HUDEP-2 (cell line): ENCODE measurements at regions not wholly inside any gene's neighbourhood (a gene's known extent, or its start where the extent isn't known, plus 50 kb on each side); places are given as distances from the start of the nearest gene placed in this dataset.

ENCODE experiments used
- DNase-seq, 76 experiments: peaks; one replicate each; lab custom pipeline; 2025; ENCODE audit not compliant: unreplicated experiment in 76 of 76; lab: John Stamatoyannopoulos, UW

DNA sequence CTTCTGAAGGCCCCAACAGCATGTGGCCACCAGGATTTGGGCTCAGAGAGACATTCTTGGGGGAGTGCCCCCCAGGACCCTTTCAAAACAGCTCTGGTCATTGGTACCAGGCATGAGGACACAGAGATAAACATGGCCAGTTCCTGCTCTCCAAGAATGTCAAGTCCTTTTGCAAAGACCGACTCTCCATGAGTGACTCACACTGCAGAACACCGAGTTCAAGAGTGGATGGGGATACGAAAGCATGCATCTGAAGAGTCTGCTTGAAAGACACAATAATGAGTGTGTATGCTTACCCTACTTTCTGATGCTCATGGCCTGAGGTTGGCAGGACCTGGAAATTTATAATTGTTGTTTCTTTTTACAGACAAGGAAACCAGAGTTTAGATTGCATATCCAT, 450.6 kb downstream of the TSN start:
- no peak for DNase-seq

DNA sequence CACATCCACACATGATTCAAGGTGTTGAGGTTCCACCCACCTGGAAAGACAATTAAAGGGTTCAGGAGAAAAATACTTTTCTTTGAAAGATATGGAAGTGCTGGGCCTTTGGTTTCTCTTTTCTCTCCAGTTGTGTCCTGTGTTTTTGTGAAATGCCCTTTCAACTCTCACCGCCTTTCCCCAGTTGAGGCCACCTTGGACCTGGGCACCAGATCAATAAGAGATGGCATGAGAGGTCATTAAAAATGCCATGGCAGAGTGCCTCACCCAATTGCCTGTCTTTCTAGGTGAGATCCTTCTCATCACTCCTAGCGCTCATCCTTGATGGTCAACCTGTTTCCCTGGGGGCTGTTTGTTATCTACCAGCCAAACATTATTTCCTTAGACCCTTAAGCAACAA, 453.9 kb downstream of the TSN start:
- no peak for DNase-seq

- DNase-seq = no peak
Measured at GRCh38 chr2:122210065-122210464, 454.6 kb downstream of the TSN start.

GRCh38 chr2:122210898-122211856, 455.7 kb downstream of the TSN start:
- DNase-seq = no peak

GRCh38 chr2:122213312-122213711, 457.9 kb downstream of the TSN start:
- DNase-seq = no peak

DNA sequence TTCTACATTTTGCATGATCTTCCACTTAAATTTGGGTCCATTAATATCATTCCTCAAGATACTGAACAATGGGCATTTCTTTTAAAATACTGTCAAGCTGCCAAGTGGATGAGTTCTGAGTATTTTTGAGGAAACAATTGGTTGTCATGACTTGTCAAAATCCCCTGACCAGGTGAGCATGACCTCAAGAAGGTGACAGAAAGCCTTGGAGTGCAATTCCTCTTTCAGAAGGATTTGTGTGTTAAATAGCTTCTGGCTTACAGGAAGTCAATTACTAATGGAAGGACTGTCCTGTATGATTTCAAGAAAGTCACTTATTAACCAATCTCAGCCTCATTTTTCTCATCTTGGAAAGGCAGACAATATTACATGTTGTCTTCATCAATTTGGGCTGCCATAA, 460.6 kb downstream of the TSN start:
- DNase-seq = no peak

GRCh38 chr2:122216901-122217300, 461.4 kb downstream of the TSN start:
- no peak for DNase-seq

- DNase-seq = no peak
Measured at GRCh38 chr2:122218596-122218995, 463.1 kb downstream of the TSN start.

- no peak for DNase-seq
Measured at GRCh38 chr2:122219504-122219903, 464.1 kb downstream of the TSN start.

DNA sequence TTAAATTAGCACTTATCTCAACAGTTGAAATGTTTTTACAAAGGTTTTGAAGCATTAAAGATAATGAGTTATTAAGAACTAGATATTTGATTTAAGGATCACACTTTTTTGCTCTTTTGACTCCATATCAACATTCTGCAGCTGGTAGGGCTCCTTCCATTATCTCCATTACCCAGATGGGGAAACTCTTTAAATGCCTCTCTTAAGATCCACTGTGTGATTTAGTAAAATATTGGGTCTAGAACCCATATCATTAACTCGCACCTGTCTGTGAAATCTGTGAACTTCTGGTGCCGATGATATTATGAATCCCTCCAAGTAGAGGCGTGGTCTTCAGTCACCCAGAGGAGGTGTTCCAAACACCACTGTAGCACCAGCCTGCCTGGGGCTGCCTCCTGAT, 466.2 kb downstream of the TSN start:
- peak in 1 of 76 experiments; percentile 0 for DNase-seq

DNA sequence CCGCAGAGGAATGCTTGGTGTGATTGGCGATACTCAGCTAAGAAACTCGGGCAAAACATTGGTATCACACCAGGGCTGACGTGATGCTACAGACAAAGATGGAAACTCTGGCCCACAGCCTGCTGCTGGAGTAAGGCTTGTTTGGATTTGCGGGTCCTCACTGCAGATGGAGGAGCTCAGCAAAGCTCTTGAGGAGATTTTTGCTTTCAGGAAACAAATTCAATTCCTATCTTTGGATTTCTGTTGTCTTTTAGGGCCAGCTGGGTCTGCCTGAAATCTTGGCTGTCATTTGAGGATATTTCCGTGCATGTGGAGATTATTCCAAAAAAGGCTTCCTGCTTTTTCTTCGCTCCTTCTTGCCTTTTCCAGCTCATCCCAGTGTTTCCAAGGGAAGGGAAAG, 475.8 kb downstream of the TSN start:
- no peak for DNase-seq

GRCh38 chr2:122233372-122233771, 477.9 kb downstream of the TSN start:
- no peak for DNase-seq

DNA sequence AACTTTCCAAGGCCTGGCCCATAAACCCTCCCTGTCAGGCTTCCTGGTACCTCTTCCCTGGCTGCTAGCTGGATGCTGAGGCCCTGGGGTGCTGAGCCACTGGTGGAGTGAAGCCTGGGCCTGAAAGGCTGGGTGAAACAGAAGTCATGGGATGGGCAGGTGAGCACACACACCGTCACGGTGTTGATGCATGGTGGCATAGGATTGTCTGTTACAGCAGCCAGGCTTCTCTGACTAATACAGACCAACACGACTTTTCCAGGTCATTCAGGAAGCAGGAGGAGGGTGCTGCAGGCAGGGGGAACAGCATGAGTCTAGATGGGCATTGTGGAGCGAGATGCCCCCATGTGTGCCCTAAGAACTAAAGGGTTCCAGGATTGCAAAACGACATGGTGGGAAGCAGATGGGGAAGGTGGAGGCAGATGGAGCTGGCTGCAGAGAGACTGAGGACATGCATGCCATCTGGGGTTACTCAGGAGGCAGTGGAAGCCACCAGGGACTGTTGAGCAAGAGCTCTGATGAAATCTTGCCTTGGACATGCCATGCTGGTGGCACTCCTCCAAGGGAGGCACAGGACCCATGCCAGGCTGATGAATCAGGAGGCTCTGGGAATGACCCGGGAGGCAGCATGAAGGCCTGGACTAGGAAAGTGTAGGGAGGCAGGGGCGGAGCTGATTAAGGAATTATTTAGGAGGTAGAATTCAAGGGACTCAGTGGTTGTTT, 480.9 kb downstream of the TSN start:
- DNase-seq = no peak

GRCh38 chr2:122236925-122237324, 481.5 kb downstream of the TSN start:
- no peak for DNase-seq

- DNase-seq = no peak
Measured at GRCh38 chr2:122237450-122237849, 482.0 kb downstream of the TSN start.

DNA sequence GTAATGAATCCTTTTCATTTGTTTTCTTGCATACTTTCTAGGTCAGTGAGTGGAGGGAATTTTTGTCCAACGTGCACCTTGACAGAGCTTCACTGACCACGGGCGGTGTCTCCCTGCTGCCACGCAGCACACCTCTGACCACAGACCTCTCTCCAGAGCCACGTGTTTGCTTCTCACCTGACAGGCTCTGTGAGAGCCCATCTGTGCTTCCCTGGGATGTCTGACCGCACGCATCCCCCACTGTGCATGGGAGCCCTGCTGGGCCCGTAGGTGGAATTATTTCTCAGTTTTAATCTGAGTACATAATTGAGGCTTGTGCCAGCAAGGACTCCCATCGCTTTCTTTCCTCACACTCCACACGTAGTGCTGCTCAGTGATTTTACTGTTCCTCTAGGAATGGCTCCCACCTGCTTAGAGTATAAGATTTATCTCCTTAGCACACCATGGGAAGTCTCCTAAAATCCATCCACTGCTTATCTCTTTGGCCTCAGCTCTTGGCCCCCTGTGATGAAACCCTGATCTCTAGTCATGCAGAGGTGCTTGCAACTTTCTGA, 482.6 kb downstream of the TSN start:
- no peak for DNase-seq

DNA sequence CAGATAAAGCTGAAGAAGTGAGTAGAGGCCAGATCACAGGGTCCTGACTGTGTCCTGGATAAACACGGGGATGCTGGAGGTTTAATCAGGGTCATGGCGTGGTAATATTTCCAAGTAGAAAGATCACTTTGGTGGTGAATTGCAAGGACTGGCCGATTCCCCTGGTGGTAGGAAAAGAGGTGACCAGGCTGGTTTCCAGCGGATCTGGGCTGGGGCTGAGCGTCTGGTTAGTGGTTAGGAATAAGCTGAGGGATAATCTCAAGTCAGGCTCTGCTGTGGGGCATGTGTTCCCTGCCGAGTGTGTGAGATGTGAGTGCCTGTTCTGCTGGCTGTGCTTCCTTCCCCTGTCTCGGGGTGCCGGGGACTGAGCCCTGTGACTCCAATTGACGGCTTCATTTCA, 484.0 kb downstream of the TSN start:
- no peak for DNase-seq

GRCh38 chr2:122244598-122245229, 489.3 kb downstream of the TSN start:
- no peak for DNase-seq

- DNase-seq = no peak
Measured at GRCh38 chr2:122249673-122250072, 494.2 kb downstream of the TSN start.

DNA sequence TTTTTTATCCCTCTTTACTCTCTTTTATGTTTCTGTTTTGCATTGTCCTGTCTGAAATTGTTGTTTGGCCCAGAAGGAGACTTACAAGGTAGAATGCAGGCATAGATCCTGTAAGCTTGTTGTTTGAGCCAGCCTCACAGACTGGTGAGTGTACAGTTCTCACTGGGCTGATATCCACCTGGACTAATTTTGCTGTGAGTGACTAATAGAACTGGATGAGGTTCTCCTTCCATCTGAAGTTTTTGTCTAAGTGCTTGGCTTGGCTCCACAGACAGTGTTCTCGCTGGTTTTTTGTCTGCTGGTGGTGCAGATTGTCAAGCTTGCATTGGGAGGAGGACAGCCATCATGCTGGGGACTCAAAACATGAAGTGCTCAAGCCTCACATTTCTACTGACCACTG, 495.7 kb downstream of the TSN start:
- no peak for DNase-seq

- DNase-seq = no peak
Measured at GRCh38 chr2:122251566-122251965, 496.1 kb downstream of the TSN start.
